ENCODE measurements at regions not wholly inside any gene's neighbourhood (a gene's known extent, or its start where the extent isn't known, plus 50 kb on each side); places are given as distances from the start of the nearest gene placed in this dataset.

- TF ChIP-seq ELK4 (CRISPR knock-in tag; IDR thresholded peaks at IDR 0.05; ENCODE audit: borderline replicate concordance) (no peak), ZZZ3 (CRISPR knock-in tag; IDR thresholded peaks at IDR 0.05; ENCODE audit: borderline replicate concordance) (no peak)
These were observed 691.6 kb upstream of the HS6ST1 start (continued) for GRCh38 chr2:129010262-129010661.

- Histone ChIP-seq H4K20me1 (ENCODE audit: insufficient read depth, low read length) (no peaks in the 10 kb centered on the region), H3K27me3 (ENCODE audit: control insufficient read depth in 1 of 2, insufficient read depth in 2 of 2, low read length in 2 of 2) (peaks cover 0 to 21% of the 10 kb centered on the region in 2 experiments; a peak in 3 of 5 replicates), H2AFZ (ENCODE audit: low read length) (no peak overlapping the region), H3K4me3 (replicated peaks in 1 of 3; ENCODE audit: insufficient read depth in 1 of 3, low read depth in 2 of 3, low read length in 3 of 3) (no peak overlapping the region), H3K9ac (ENCODE audit: insufficient read depth, low read depth, low read length) (no peak overlapping the region), H3K4me1 (ENCODE audit: insufficient read depth, low read length) (no peaks in the 10 kb centered on the region), H3K4me2 (ENCODE audit: low read depth, low read length) (no peak overlapping the region), H3K36me3 (replicated peaks in 1 of 2; ENCODE audit: control insufficient read depth in 1 of 2, insufficient read depth in 2 of 2, low read length in 2 of 2) (no peaks in the 10 kb centered on the region), H3K9me3 (ENCODE audit: low read length) (no peaks in the 10 kb centered on the region), H3K27ac (ENCODE audit: extremely low read length, insufficient read depth, low read length) (no peak overlapping the region), H3K79me2 (ENCODE audit: insufficient read depth, low read length) (no peaks in the 10 kb centered on the region)
- no peak; the same call in 1 of the 3 replicates for ATAC-seq
- no peak for DNase-seq (ENCODE audit: low spot score)
- WGBS (ENCODE audit: low lambda C conversion rate), result 39% methylated on average over 9 of the region's 9 CpGs
- in situ Hi-C loops (cut with HindIII; ENCODE audit: extremely low pct_ligation_motif_present, low pct_unique_long_range_greater_than_20kb), result no loop called here
- ChIA-PET CTCF (ENCODE audit: low intra/inter-chr PET ratio, low total read pairs) (no interaction called here), POLR2A (no interaction called here)
- intact Hi-C loops (cut with micrococcal nuclease; ENCODE audit: unreplicated experiment), result no loop called here
- FAIRE-seq, result no peak
- no peak for TF ChIP-seq CTCF (CRISPR knock-in tag; IDR thresholded peaks at IDR 0.05)
- no peak for TF ChIP-seq POLR2G (IDR thresholded peaks at IDR 0.05; ENCODE audit: low read depth, low read length)
- TF ChIP-seq RFXANK (CRISPR knock-in tag; IDR thresholded peaks at IDR 0.05), result no peak
- no peak for TF ChIP-seq ZNF614 (CRISPR knock-in tag; IDR thresholded peaks at IDR 0.05; ENCODE audit: borderline replicate concordance)
- no peak for TF ChIP-seq FOXA3 (CRISPR knock-in tag; IDR thresholded peaks at IDR 0.05)
- no peak for TF ChIP-seq ZBTB1 (CRISPR knock-in tag; IDR thresholded peaks at IDR 0.05; ENCODE audit: borderline replicate concordance)
- no peak for TF ChIP-seq TBX3 (IDR thresholded peaks at IDR 0.05; ENCODE audit: borderline replicate concordance)
- TF ChIP-seq ZNF10 (CRISPR knock-in tag; IDR thresholded peaks at IDR 0.05; ENCODE audit: borderline replicate concordance, low read depth), result no peak
- no peak for TF ChIP-seq ZNF224 (CRISPR knock-in tag; IDR thresholded peaks at IDR 0.05)
- no peak for TF ChIP-seq ZNF256 (CRISPR knock-in tag; conservative IDR thresholded peaks at IDR 0.05)
- TF ChIP-seq ZNF329 (CRISPR knock-in tag; IDR thresholded peaks at IDR 0.05; ENCODE audit: low read depth), result no peak
- no peak for TF ChIP-seq ZNF629 (CRISPR knock-in tag; conservative IDR thresholded peaks at IDR 0.05)
- no peak for TF ChIP-seq HNRNPLL (IDR thresholded peaks at IDR 0.05; ENCODE audit: low read depth, low read length, poor library complexity, severe bottlenecking)
- BruUV-seq (replicated peaks), result no TSS peak
These were observed 692.9 kb upstream of the HS6ST1 start for GRCh38 chr2:129011466-129012061.
